GM21447 (cell line): ENCODE measurements at regions not wholly inside any gene's neighbourhood (a gene's known extent, or its start where the extent isn't known, plus 50 kb on each side); places are given as distances from the start of the nearest gene placed in this dataset.
"Not testable (repeated sequence)": the region's sequence is repeated elsewhere in the genome, so short reads cannot be mapped to it uniquely, and the experiment has no call there.

Experiments used
- ATAC-seq: cut with Tn5 transposase; IDR thresholded peaks from one replicate; pipeline ENCODE4 v1.9.1; 2021; ENCODE audit not compliant: unreplicated experiment

- ATAC-seq, result no peak
Measured at GRCh38 chr7:121621937-121622336, 225.8 kb upstream of the FAM3C start.

DNA sequence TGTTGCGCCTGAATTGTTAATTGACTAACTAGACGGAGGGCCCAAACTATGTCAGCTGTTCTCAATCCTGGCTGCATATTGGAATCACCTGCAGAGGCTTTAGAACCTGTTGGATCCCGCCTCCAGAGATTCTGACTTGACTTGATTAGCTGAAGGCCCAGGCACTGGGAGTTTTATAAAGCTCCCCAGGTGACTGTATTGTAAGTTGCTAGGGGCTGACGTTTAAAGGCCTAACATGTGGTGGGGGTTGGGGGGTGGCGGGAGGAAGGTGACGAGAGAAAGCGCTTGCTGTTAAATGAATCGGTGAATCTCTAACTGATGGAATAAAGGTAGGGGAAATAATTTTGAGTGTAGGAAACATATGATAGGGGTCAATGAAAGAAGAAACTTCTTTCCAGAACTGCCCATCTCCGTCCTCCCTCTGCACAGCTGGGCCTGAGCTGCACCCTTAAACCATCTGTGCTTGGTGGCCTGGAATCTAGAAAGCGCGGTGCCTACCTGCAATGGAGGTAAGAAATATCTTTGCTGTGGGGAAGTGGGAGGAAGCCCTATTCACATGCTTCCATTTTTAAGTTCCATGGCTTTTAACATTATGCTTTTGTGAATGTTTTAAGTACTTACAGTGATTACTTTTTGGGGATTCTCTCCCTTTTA lies 225.0 kb upstream of the FAM3C start:
- ATAC-seq, result no peak

DNA sequence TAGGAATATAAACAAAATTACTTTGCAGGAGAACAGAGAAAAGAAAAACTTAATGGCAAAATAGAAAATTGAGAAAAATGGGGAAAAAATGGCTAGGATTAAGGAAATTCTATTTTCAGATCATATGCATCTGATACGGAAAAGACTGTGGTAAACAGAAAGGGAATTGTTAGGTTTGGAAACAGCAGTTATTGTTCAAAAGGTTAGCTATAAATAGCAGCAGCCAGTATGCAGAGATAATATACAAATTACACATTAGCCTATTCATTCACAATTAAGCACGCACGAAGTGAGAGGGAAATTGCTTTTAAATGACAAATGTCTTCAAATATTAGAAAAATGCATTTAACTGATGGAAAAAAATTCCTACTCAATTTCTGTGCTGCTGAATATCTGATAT lies 224.1 kb upstream of the FAM3C start:
- ATAC-seq, result no peak

DNA sequence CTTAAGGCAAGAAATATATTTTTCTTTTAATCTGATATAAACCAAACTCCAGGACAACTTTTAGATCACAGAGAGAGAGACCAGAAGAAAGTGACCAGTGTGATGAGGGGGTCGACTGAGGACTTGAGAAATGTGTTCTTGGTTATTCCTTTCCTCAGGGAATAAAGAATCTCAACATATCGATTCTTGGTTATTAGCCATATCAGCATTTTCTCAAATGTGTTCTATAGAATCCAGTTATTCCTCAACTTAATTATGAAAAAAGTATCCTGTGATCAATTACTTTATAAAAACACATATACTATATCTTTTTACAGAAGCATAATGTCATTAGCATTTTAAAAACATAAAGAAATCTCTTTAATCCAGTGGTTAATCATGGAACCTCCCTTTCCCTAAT lies 222.1 kb upstream of the FAM3C start:
- no peak for ATAC-seq

- no peak for ATAC-seq
Measured at GRCh38 chr7:121610243-121610642, 214.1 kb upstream of the FAM3C start.

DNA sequence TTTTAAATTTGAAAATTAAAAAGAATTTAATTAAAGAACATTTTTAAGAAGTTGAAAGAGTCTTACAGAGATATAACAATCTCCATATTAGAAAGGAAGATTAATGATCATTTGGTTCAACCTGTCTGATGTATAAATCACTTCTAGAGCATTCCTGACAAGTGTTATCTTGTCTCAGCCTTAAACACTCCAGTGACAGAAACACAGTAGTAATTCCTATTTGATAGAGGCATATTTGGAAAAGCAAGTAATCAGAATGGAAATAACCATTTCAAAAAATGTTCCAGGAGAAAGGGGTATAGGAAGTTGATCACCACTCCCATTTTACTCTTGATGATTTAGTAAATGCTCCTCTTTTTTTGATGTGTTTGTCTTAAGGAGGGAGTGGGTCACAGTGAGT lies 213.1 kb upstream of the FAM3C start:
- ATAC-seq, result no peak

DNA sequence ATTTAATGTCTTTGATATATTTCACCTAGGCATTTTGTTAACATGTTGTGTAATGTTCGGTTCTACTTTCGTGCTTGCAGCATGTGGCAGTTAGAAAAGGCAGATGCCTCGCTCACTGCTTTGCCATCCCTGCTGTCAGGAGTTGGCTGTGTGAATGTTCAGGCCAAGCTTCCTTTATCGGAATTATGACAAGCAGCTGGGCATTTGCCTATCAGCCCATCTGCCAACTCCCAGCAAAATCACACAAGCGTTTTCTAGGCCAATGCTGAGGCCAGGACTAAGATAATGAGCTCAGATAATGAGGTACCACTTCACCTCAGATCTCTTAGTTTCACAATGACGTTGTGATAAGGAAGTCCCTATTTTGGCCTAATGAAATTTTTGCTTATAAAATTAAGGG lies 212.7 kb upstream of the FAM3C start:
- no peak for ATAC-seq

GRCh38 chr7:121608183-121608582 lies 212.1 kb upstream of the FAM3C start:
- ATAC-seq, result not testable (repeated sequence)

DNA sequence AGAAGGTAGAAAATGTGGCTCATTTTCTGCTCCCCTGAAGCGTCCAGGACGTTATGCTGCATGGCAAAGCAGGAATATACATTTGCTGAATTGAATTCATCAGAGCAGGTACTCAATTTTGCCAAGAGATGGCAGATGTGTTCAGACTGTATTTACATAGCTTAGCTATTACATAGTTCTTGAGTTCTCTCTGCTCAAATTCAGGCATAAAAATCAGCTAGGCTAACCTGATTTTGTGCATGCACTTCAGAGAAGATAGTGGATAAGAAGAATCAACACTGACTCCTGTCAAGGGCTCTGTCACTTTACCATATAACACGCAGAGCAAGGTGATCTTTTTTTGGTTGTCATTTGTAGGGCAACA lies 209.2 kb upstream of the FAM3C start:
- ATAC-seq, result no peak

DNA sequence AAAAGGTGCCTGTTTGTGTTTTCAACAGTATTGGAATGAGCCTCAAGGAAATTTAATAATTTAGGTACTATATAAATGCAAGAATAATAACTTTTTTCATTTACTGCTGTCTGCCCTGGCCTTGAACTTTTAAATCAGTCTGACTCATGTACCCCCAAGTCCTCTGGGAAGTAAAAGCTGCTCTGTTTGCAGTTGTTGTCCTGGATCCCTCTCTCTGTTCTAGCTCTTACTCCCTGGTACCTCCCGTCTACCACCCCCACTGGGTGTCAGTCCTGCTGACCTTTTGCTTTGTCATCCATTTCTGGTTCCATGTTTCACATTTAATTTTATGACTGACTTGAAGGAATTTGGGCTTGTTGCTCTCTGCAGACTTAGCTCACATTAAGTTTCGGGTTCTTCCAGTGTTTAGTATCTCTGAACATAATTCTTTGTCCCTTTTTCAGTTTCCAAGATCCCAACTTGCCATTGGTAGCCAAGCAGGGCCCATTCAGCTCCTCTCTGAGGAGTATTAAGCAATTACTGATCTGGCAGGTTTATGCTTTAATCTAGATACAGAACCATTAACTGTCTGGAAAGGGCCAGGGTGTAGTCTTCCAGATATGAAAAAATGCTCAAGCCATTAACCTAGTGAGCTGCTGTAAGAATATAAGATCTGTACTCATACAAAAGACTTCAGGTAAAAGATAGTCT lies 208.7 kb upstream of the FAM3C start:
- no peak for ATAC-seq

GRCh38 chr7:121603886-121604285 lies 207.8 kb upstream of the FAM3C start:
- no peak for ATAC-seq

GRCh38 chr7:121599887-121600286 lies 203.8 kb upstream of the FAM3C start:
- no peak for ATAC-seq

DNA sequence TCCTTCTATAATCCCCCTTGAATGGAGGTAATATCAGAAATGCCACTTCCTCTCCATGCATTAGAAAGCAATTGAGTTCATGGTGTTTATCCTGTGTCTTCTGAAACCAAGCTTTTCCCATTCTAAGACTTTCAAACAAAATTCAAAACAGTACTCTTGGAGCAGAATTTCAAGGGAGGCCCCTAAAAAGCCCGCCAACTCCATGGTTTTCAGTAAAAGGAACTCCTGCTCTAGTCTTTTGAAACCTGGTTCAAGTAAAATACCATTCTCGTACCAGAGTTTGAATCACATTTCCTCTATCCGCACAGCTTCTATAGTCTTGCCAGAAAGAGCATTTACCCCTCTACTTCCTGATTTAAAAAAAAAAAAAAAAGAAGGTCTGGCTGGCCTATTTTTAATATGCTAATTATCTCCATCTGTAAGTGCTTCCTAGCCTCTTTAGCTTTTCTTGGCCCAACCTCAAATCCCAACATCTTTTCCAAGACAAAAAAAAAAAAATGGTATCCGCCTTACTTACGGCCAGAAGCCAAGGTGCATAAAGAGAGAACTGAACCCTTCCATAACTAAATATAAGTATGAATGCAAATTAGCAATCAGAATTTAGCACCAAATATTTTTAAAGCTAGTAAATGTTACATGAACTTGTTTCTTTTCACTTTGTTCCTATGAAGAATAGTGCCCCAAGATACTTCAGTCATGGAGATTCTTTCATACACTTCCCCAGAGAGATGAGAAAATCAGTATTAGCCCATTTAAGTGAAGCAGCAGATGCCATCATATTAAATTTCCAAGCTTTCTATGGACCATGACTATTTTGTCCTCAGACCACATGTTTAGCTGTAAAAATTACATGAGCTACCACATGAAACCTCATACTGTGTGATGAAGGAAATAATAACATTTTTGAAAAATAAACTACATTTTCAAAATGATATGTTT lies 199.9 kb upstream of the FAM3C start:
- no peak for ATAC-seq

GRCh38 chr7:121591926-121592325 lies 195.8 kb upstream of the FAM3C start:
- ATAC-seq, result no peak

DNA sequence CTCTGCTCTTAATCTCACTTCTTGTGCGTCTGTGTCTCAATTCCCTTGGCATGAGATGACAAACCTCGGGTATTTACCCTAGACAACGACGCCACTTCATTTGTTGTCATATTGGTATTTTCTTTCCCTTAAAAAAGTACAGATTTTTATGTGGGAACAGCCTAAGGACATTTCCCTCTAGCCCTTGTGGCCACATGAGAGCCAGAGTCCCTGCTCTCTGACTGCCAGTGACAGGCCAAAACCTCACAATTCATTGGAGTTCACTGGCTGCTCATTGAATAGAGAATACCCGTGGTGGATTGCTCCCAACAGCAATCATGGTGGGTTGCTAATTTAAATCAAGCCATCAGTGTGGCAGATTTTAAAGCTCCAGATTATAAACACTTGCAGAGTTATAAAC lies 191.3 kb upstream of the FAM3C start:
- ATAC-seq, result no peak

- ATAC-seq, result no peak
Measured at GRCh38 chr7:121582258-121582657, 186.2 kb upstream of the FAM3C start.

- ATAC-seq, result no peak
Measured at GRCh38 chr7:121579639-121580038, 183.5 kb upstream of the FAM3C start.

DNA sequence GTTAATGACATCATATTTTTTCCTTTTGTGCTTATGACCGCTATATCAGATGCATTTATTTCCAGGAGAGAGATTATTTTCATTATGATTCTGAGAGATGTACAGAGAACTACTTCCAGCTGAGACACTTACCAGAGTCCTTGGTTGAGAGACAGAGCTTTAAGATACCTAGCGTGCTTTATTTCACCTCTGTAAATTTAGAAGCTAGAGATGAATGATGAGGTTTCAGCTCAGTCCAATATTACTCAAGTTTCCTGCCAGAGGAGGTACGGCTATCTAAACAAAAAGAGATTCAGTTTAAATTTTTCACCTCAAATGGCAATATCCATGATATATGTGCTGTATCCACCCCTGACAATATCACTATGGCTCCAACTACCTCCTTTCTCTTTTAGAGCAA lies 182.6 kb upstream of the FAM3C start:
- no peak for ATAC-seq

DNA sequence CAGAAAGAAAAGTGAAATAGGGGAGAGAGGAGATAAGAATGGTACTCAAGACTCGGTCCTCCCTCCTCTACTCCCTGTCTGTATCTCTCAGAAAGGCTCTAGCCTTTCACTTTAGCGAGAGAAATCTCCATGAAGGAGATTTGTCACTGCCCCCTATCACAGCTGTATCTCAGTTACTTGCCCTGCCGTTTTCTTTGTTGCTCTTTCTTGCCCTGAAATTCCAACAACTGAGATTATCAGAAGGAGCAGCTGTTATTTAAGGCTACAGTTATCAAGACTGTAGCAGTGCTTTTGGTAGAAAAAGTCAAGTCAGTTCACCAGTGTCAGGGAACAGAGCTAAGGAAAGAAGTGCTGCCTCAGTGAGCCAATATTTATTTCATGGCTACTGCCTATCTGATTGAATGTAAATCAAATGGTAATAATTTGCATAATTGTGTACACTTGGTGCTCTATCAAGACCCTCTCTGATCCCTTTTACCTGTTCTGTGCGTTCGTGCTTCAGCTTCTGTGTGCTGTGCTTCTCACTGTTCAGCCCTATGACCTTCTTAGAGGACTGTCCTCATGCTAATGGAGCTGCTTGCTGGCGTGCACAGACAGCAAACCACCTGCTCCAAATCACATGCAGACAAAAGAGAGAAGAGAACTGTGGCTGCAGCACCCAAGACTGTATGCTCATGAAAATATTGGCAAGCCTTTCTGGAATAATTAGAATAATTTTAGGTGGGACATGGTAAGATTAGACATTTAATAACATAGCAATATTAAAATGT lies 180.2 kb upstream of the FAM3C start:
- ATAC-seq, result no peak

DNA sequence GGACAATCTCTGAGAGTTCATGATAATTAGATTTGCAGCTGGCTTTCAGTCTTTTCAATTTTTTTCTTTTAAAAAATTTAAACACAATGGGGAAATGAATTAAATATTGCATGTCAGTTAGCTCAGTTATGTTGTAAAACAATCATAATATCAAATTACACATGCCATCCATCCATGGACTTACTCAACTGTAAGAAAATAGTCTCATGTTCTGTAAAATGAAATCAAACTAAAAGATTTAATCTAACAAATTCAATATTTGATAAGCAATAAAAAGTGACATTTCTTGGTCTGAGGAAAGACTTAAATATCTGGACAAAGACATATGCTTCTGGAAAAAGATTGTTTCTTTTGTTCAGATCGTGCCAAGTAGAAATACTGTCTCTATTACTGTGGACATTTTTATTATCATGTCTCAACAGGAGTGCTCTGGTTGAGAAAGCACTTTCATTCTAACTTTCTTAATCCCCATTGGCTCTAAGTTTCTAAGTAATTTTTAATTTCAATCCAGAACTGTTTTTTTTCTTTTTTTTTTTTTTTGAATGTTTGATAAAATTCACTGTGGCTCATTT lies 179.2 kb upstream of the FAM3C start:
- ATAC-seq, result no peak

DNA sequence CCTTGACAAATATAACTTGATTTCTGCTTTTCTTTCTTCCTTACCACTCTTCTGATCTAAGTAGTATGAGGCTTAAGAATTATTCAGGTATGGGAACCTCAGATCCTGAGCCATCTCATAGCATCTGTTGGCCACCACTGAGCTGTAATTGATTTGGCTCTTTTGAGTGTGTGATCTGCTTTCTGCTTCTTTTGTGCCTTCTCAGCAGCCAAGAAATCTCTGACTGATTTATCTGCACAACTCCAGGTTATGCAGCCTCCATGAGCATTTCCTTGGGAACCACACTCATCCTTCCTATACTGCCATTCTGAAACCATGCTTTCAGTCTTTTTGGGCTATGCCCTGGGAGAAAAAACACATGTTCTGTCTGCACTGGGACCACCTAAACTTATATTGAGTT lies 178.0 kb upstream of the FAM3C start:
- ATAC-seq, result no peak
